ENCODE measurements at regions not wholly inside any gene's neighbourhood (a gene's known extent, or its start where the extent isn't known, plus 50 kb on each side); places are given as distances from the start of the nearest gene placed in this dataset.

DNA sequence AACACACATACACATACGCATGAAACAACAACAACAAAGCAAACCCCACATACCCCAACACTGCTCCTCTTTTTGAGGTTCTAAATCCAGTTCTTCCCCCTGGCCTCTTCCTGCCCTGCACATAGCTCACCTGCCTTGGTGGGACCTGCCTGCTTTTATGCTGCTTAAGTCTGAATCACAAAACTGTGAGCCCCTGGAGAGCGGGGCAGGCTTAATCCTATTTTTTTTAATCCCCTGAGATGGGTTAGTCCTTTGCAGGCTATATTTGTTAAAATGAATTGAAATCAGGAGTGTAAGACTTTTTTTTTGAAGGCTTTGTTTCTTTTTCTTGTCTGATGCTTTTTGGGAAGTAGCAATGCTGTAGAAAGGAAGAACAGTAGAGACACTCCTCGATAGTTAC, 84.6 kb upstream of the MAX start:
- no peak for DNase-seq (ENCODE audit: low spot score)

DNA sequence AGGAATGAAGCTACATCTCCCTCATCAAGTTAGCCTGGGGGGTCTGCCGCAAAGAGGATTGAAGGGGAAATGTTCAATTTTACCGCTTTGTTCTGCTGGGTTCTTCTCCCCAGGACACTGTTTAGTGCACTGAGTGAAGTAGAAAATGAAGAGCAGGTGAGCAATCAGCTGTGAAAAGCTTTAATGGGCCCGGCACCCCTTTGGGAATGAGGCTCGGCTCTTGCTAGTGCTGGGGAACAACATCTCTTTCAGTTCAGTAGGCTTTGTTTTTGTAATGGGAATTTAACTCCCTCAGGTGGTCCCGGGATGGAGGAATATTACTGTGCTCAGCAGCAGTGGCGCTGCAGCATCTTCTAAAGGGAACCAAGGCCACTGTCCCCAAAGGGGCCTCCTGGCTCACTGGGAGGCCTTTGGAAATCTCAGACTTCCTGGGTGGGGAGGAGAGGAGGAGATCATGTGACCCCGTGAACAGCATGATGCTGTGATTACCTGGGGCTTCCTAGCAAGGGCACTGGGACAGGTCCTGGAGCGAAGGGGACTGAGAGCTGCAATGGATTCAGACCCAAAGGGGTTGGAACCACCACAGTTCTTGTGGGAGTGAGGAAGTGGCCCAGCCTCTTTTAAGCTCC, 85.2 kb upstream of the MAX start:
- peak; percentile 64 for DNase-seq (ENCODE audit: low spot score)

DNA sequence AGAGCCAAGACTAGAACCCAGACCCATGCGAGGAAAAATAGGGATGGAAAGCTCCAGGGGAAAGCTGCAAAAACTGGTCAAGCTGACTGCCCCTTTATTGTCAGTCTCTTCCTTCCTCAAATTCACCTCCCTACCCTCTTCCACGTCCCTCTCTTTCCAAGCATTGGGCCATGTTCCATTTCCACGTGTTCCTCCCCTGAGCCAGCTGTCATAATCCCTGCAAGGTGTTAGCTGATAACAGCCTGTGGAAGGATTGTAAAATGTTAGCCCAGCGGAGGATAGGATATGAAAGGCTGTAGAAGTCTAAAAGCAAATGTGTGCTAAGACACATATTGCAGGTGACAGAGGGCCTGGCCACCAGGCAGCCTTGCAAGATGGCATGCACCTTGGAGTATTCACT, 88.0 kb upstream of the MAX start:
- DNase-seq (ENCODE audit: low spot score): no peak

DNA sequence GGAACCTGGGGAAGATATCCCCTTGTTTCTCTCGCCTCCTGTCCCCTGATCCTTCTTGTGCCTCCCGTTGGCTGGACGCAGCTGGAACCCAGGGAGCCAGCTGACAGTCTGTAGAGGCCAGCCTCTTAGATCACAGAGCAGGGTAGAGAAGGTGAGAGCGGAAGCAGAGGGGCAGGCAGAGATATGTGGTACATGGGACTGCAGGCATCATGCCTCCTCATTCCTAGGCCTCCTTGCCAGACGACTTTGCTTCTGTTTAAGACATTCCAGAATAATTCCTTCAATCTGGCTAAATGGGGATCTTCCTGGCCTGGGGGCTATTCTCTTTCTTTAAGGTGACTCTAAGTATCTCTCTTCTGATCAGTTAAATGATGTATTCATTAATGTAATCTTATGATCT, 89.4 kb upstream of the MAX start:
- no peak for DNase-seq (ENCODE audit: low spot score)

DNA sequence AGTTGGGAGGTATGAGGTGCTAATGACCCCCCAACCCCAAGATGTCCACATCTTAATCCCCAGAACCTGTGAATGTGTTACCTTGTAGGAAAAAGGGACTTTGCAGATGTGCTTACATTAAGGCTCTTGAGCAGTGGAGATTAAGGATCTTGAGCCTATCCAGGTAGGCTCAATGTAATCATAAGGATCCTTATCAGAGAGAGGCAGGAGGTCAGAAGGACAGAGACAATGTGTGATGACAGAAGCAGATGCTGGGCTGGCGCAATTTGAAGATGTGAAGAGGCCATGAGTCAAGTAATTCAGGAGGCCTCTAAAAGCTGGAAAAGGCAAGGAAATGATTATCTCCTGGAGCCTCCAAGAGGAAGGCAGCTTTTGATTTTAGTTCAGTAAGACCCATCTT, 90.4 kb upstream of the MAX start:
- no peak for DNase-seq (ENCODE audit: low spot score)

DNA sequence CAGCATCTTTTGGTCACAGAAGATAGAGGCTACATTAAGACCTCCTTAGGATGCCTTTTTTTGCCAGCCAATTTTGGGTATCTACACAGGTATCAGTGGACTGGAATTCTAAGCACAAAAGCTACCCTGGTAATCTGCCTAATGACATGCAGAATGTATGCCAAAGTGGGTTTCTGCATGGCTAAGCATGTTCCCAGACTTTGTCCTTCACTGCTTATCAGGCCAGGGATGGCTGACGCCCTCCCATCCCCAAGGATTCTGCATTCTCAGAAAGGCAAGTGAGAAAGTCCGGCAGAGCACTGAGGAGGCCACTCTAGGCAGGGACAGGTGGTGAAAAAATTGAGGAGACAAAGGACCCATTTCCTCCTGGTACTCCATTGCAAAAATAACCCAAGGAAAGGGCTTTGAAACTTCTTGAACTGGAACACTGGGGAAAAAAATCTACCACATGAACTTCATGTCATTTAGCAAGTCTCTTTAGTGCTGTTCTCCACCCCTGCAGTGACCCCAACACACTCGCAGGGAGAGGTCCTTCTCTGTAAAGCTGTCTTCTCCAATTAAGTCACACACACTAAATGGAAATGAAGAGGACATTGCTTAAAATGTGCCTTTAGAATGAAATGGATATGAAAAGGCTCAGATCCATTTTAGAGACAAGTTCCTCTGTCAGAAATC, 91.7 kb upstream of the MAX start:
- DNase-seq (ENCODE audit: low spot score): no peak

DNA sequence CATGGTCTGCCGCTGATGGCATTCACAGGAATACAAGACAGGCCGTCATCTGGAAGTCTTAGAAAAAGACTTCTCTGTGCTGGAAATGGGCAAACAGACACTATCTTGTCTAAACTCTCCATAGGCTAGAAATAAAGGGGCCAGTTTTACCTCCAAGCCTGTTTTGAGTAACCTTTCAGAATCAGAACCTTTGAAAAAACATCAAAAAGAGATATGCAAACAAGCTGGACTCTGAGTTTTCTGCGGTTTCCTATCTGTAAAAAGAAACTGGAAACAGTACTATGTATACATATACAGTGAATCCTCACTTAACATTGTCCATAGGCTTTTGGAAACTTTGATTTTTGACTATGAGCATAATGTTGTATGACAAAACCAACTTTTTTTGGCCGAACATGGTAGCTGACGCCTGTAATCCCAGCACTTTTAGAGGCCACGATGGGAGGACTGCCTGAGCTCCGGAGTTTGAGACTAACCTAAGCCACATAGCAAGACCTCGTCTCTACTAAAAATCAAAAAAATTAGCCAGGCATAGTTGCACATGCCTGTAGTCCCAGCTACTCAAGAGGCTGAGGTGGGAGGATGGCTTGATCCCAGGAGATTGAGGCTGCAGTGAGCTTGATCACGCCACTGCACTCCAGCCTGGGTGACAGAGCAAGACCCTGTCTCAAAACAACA, 92.9 kb upstream of the MAX start:
- DNase-seq (ENCODE audit: low spot score): no peak

DNA sequence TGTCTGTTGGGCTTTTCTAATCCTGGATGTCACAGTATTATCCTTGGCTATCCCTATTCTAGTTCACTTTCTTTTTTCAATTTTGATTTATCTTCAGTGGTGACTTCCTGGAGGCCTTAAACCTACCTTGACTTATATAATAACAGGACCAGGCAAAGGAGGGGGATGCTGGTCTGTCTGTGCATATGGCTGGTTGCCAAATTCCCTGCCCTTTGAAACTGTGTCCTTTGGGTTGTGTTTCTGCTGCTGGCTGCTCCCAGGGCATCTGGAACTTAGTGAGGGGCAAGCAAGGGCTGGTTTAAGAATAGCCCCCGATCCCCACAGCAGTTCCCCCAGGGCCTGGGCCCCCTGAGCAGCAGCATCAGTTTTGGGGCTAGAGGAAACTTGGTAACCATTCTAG, 96.0 kb upstream of the MAX start:
- no peak for DNase-seq (ENCODE audit: low spot score)

DNA sequence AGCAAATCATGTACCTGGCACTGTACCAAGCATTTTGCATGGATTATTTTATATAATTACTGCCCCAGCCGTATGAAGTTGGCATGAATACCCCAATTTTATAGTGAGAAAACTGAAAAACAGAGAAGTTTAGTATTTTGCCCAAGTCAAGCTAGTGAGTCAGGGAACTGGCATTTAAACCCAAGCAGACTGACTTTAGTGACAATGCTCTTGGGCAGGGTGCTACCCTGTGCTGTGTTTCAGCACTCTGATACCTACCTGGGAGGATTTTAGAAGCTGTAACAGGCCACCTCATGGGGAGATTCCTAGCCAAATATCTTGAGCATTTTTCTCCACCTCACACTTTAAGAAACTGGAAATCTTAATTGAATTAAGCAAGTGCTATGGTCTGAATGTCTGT, 98.1 kb upstream of the MAX start:
- no peak for DNase-seq (ENCODE audit: low spot score)

DNA sequence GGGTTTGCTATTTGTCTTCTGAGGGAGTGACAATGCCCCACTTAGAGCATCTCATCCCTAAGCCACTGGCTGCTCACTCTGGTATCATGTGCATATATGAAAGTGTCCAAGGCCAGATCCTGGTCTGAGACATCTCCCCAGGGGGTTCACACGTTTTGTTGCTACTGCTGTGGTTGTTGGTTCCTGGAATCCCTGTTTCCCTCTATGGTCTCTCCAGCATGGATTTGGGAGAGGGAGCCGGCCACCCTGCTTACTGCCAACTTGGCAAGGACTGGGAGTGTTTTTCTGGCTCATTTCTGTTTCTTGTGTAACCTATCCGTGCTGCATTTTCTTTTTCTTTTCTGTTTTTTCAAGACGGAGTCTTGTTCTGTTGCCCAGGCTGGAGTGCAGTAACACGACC, 101.3 kb upstream of the MAX start:
- no peak for DNase-seq (ENCODE audit: low spot score)

DNA sequence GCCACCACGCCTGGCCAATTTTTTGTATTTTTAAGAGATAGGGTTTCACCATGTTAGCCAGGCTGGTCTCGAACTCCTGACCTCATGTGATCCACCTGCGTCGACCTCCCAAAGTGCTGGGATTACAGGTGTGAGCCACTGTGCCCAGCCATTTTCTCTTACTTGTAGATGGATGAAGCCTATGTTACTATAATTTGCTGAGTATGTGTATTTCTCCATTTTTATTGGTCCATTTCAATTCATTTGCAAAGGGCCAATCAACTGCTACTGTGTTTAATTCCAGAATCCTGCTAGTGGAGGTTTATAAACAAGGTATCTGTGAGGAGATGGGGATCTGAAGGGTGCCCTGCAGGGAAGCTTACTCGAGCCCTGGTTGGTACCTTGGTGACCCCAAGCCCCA, 101.7 kb upstream of the MAX start:
- no peak for DNase-seq (ENCODE audit: low spot score)

DNA sequence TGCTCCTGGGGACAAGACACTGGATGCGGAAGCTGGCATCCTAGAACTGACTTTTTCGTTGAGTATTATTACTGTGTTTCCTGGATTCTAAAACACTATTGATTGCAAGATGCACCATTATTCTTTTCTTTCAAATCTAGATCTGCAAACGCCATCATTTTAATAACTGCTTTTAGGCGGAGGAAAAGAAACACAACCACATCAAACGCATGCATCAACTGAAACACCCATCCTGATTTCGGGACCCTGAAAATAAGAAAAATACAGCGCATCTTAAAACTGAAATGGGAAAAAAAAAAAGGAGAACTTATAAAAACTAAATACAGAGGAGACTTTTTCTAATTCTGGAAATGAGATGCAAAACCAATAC, 103.7 kb upstream of the MAX start:
- no peak for DNase-seq (ENCODE audit: low spot score)

DNA sequence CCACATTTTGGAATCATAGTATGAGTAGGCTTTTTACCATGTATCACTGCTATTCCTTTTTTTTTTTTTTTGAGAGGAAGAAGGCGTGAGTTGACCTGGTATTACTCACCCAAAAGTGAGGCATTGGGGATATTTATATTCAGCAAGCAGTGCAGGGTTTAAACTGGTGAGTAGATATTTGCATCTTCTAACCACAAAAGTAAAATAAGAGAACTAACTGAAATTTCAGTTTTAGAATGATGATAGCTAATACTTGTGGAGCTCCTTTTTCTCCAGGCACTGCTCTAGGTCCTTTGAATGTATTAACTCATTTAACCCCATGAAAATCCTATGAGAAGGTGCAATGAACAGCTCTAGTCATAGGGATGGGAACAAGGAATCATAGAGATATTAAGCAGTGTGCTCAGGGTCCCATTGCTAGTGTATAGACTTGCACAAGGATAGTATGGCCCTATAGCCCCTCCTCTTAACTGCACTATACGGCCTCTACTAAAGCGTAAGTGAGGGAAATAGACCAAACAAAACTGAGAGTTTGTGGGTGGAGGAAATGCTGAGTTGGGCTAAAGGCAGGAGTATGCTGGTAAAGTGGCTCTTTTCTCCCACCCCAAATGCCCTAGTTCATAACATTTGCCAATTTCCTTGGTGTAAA, 104.3 kb upstream of the MAX start:
- DNase-seq (ENCODE audit: low spot score): no peak

DNA sequence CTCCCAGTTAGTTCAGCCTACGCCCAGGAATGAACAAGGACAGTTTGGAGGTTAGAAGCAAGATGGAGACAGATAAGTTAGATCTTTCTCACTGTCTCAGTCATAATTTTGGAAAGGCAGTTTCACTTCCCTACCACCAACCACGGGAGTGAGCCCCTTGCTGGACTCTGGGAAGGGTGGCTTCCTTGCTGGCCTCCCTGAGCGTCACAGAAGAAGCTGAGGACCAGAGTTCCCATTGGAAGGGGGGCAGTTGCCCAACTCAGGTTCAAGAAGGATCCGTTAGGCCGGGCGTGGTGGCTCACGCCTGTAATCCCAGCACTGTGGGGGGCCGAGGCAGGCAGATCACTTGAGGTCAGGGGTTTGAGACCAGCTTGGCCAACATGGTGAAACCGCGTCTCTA, 106.2 kb upstream of the MAX start:
- no peak for DNase-seq (ENCODE audit: low spot score)

DNA sequence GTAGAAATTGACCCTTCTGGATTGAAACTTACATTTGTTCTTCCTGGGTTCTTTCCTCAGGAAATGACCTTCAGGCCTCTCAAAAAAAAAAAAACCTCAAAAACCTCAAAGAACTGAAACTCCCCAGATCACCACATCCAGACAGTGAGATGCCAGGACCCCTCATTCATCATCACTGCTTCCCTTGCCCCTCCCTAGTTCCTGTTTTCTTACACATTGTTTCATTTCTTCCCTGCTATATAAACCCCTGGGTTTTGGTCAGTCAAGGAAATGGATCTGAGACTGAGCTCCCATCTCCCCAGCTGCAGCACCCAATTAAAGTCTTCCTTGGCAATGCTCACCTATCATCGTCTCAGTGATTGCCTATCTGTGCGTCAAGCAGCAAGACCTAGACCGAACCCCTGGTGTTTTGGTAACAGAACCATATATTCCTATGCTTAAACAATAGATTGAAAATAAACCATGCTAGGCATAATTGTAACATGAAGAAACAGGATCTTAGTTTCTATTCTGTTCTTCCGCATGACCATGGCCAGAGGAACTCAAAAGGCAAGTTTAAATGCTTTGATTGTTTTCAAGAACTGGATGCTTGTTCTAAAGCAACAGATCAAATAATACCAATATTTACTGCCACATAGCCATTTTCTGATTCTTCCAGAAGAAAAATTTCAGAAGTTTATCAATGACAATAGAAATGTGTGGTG, 108.0 kb upstream of the MAX start:
- DNase-seq (ENCODE audit: low spot score): no peak

DNA sequence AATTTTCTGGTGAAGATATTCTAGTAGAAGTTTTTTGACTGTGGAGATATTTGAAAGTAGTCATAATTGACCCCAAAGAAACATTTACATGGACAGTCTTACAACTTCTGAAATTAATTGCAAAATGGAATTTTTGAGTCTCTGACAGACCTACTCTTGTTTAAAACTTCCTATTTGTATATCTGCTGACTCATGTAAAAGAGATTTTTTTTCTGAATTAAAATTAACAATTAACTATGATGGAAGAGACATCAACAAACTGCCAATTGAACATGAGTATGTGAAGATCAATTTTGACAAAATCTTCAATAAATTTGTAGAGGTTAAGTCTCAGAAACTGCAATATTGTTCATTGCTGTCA, 108.5 kb upstream of the MAX start:
- DNase-seq (ENCODE audit: low spot score): no peak

DNA sequence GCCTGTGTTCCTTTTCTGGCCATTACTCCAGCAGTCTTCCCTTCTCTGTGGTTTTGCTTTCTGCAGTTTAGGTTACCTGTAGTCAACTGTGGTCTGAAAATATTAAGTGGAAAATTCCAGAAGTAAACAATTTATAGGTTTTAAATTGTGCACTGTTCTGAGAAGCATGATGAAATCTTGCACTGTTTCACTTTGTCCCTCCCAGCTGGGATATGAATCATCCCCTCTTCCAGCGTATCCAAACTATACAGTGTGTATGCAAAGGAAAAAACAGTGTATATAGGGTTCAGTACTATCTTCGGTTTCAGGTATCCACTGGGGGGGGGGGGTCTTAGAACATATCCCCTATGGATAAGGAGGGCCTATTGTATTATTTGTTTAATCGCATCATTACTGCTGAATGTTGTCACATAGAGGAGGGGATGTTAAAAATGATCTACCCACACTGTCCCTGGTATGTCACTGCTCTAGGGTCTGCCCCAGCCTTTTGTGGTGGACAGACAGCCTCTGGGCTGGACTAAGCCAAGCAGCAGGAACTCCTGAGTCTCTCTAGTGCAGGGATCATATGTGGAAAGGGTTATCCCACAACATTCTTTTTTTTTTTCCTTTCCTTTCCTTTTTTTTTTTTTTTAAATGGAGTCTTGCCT, 109.1 kb upstream of the MAX start:
- no peak for DNase-seq (ENCODE audit: low spot score)

DNA sequence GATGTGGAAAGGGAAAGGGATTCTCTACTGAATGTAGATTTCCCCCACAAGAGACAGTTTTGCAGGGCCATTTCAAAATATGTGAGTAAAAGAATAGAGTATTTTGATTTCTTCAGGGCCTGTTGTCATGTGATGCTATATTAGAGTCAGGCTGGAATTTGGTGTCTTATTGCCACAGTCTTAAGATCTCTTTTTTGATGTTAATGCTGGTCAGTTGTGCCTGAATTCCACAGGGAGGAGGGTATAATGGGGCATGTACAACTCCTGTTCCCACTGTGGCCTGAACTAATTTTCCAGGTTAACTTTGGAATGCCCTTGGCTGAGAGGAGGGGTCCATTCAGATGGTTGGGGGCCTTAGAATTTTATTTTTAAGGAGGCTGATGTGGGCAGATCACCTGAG, 111.0 kb upstream of the MAX start:
- DNase-seq (ENCODE audit: low spot score): no peak

DNA sequence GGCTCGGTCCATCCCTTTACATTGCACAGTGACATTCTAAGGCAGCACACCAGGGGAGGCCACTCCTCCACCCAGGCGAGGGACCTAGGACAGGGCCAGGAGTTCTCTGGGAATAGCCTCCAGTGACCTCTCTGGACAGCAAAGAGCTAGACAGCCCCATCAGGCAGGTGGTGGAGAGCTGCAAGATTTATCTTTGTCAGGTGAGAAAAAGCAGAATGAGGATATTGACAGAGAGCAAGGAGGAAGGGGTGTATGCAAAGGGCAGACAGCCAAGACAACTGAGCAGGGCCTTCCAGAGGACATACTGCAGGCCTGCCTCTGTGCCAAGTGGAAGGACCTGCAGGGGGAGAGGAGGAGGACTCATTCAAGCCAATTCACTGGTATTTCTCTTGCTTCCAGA, 112.4 kb upstream of the MAX start:
- DNase-seq (ENCODE audit: low spot score): no peak

DNA sequence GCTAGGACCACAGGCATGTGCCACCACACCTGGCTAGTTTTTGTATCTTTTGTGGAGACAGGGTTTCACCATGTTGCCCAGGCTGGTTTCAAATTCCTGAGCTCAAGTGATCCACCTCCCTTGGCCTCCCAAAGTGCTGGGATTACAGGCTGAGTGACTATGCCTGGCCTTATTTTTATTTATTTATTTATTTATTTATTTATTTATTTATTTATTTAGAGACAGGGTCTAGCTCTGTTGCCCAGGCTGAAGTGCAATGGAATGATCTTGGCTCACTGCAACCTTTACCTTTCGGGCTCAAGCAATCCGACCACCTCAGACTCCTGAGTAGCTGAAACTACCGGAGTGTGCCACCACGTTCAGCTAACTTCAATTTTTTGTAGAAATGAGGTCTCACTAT, 117.0 kb upstream of the MAX start:
- DNase-seq (ENCODE audit: low spot score): no peak

DNA sequence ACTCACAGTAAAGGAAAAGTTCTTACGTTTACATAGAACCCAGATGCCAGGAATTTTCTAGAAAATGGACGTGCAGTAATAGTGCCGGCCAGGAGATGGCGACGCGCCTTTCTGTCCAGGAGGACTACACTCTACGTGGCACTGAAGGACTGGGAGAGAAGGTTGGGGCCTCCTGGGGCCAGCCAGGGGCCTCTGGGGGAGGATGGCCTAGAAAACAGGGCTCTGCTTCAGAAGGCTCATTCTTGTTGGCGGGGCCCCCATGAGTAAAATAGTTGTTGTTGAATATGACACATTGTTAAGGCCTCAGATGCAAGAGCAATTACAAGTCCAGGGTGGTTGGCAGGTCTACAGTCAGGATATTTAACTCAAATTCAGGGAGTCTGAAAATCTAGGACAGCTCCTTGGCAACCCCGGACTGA, 120.1 kb upstream of the MAX start:
- DNase-seq (ENCODE audit: low spot score): peak; percentile 74

DNA sequence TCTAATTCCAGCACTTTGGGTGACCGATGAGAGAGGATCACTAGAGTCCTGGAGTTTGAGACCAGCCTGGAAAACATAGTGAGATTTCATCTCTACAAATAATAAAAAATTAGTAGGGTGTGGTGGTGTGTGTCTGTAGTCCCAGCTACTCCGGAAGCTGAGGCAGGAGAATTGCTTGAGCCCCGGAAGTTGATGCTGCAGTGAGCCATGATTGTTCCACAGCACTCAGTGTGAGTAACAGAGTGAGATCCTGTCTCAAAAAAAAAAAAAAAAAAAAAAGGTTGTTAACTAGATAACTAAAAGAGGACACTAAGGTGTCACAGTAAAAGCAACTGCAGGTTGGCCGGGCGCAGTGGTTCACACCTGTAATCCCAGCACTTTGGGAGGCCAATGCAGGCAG, 121.3 kb upstream of the MAX start:
- no peak for DNase-seq (ENCODE audit: low spot score)
